Testis (tissue), 2 donors: ENCODE measurements at regions not wholly inside any gene's neighbourhood (a gene's known extent, or its start where the extent isn't known, plus 50 kb on each side); places are given as distances from the start of the nearest gene placed in this dataset.
"Not testable (repeated sequence)": the region's sequence is repeated elsewhere in the genome, so short reads cannot be mapped to it uniquely, and the experiment has no call there.

Experiments used
- POLR2A ChIP-seq: fragments of 450-650 bp; IDR thresholded peaks from one replicate; pipeline ENCODE4 v1.6.1; 2017; ENCODE audit warnings: antibody characterized with exemption, mild to moderate bottlenecking, moderate library complexity
- TF ChIP-seq, protein P1 (sequence below), 3 experiments: fragments of 450-650 bp in 2 of 3; fragments of 200-600 bp in 1 of 3; sonication (generic) in 1 of 3; IDR thresholded peaks; one replicate each; pipeline ENCODE4 v1.5.1; 2016 to 2019; ENCODE audit warnings: antibody characterized with exemption in 3 of 3, mild to moderate bottlenecking in 2 of 3, moderate library complexity in 1 of 3

DNA sequence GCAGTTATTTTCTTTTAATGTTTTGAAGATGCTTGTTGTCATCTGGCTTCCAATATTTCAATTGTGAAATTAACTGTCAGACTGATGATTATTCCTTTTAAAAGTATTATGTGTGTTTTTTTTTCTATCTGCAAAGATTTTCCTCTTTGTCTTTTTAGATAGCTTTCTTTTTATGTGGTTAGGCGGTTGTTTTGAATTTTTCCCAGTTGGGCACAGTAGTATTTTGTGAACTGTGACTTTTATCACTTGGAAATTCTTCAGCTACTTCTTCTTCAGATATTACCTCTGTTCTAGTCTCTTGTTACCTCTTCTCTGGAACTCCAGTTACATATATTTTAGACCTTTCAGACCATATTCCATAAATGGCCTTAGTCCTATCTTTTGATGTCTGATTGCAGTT, 87.5 kb downstream of the GYPE start:
- TF ChIP-seq, protein P1, sequence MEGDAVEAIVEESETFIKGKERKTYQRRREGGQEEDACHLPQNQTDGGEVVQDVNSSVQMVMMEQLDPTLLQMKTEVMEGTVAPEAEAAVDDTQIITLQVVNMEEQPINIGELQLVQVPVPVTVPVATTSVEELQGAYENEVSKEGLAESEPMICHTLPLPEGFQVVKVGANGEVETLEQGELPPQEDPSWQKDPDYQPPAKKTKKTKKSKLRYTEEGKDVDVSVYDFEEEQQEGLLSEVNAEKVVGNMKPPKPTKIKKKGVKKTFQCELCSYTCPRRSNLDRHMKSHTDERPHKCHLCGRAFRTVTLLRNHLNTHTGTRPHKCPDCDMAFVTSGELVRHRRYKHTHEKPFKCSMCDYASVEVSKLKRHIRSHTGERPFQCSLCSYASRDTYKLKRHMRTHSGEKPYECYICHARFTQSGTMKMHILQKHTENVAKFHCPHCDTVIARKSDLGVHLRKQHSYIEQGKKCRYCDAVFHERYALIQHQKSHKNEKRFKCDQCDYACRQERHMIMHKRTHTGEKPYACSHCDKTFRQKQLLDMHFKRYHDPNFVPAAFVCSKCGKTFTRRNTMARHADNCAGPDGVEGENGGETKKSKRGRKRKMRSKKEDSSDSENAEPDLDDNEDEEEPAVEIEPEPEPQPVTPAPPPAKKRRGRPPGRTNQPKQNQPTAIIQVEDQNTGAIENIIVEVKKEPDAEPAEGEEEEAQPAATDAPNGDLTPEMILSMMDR (IDR thresholded peaks at IDR 0.05) = not testable (repeated sequence)
- not testable (repeated sequence) for TF ChIP-seq POLR2A
